ENCODE measurements at regions not wholly inside any gene's neighbourhood (a gene's known extent, or its start where the extent isn't known, plus 50 kb on each side); places are given as distances from the start of the nearest gene placed in this dataset.

- TF ChIP-seq POLR2A (IDR thresholded peaks at IDR 0.05) = no peak
- TF ChIP-seq, protein P1, sequence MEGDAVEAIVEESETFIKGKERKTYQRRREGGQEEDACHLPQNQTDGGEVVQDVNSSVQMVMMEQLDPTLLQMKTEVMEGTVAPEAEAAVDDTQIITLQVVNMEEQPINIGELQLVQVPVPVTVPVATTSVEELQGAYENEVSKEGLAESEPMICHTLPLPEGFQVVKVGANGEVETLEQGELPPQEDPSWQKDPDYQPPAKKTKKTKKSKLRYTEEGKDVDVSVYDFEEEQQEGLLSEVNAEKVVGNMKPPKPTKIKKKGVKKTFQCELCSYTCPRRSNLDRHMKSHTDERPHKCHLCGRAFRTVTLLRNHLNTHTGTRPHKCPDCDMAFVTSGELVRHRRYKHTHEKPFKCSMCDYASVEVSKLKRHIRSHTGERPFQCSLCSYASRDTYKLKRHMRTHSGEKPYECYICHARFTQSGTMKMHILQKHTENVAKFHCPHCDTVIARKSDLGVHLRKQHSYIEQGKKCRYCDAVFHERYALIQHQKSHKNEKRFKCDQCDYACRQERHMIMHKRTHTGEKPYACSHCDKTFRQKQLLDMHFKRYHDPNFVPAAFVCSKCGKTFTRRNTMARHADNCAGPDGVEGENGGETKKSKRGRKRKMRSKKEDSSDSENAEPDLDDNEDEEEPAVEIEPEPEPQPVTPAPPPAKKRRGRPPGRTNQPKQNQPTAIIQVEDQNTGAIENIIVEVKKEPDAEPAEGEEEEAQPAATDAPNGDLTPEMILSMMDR (IDR thresholded peaks at IDR 0.05) = no peak
Measured at GRCh38 chr4:112005027-112005426, 140.2 kb upstream of the FAM241A start.
